Astrocyte (in vitro differentiated cells and primary cell): ENCODE measurements at regions not wholly inside any gene's neighbourhood (a gene's known extent, or its start where the extent isn't known, plus 50 kb on each side); places are given as distances from the start of the nearest gene placed in this dataset.

Source experiments
- EZH2 ChIP-seq: IDR thresholded peaks from 2 replicates; pipeline ENCODE4 v1.6.1; 2012; ENCODE audit warnings: mild to moderate bottlenecking, low read length, inconsistent platforms; ENCODE audit not compliant: insufficient read depth
- TF ChIP-seq, protein P1 (sequence below): IDR thresholded peaks from 2 replicates; pipeline ENCODE4 v1.5.1; 2011; ENCODE audit warnings: low read depth, mild to moderate bottlenecking, inconsistent platforms, low read length, moderate library complexity; ENCODE audit not compliant: insufficient read depth

DNA sequence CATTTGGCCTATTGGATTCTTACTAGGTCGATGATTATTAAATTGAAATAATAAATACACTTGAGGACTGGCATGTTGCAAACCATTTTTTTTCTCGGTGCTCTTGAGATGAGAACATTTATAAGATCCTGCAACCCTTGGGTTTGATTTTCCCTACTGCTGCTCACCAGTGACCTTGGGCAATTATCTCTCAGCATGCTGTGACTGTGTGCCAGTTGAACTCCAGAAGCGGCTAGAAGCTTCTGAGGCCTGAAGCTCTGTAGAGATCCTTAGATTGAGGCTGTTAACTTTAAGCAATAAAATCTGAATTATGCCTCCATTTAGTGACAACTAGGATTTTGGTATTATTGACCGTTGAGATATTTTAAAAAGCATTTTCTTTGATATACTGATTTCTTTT, 489.8 kb downstream of the MAT2B start:
- TF ChIP-seq, protein P1, sequence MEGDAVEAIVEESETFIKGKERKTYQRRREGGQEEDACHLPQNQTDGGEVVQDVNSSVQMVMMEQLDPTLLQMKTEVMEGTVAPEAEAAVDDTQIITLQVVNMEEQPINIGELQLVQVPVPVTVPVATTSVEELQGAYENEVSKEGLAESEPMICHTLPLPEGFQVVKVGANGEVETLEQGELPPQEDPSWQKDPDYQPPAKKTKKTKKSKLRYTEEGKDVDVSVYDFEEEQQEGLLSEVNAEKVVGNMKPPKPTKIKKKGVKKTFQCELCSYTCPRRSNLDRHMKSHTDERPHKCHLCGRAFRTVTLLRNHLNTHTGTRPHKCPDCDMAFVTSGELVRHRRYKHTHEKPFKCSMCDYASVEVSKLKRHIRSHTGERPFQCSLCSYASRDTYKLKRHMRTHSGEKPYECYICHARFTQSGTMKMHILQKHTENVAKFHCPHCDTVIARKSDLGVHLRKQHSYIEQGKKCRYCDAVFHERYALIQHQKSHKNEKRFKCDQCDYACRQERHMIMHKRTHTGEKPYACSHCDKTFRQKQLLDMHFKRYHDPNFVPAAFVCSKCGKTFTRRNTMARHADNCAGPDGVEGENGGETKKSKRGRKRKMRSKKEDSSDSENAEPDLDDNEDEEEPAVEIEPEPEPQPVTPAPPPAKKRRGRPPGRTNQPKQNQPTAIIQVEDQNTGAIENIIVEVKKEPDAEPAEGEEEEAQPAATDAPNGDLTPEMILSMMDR, result no peak
- TF ChIP-seq EZH2, result no peak
